DND-41 (cell line): ENCODE measurements at regions not wholly inside any gene's neighbourhood (a gene's known extent, or its start where the extent isn't known, plus 50 kb on each side); places are given as distances from the start of the nearest gene placed in this dataset.

Experiments used
- EZH2 ChIP-seq: IDR thresholded peaks from 3 replicates; pipeline ENCODE4 v1.6.1; 2012; ENCODE audit warnings: borderline replicate concordance, low read depth, mild to moderate bottlenecking, moderate library complexity, low read length, inconsistent platforms; ENCODE audit not compliant: severe bottlenecking
- TF ChIP-seq, protein P1 (sequence below): IDR thresholded peaks from 2 replicates; pipeline ENCODE4 v1.5.1; 2012; ENCODE audit warnings: borderline replicate concordance, low read length, moderate library complexity, mild to moderate bottlenecking; ENCODE audit not compliant: poor library complexity, severe bottlenecking; ENCODE audit errors: extremely low read depth

DNA sequence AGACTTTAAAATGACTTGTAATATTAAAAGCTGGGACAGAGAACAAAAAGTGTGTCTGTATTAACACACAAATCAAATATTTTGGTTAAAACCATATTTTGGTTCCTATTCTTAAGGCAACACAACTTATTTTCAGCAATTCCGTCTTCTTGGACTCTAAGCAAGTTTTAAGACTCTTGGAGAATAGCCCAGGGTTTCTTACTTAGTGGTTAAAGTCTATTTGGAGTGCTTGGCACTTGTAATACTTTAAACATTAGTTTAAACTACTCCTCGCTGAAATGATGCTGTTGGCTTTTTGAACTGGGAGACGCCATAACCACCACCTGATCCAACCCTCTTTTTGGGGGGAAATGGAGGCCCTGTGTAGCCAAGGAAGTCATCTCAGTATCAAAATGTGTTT lies 109.7 kb upstream of the GMDS start:
- TF ChIP-seq, protein P1, sequence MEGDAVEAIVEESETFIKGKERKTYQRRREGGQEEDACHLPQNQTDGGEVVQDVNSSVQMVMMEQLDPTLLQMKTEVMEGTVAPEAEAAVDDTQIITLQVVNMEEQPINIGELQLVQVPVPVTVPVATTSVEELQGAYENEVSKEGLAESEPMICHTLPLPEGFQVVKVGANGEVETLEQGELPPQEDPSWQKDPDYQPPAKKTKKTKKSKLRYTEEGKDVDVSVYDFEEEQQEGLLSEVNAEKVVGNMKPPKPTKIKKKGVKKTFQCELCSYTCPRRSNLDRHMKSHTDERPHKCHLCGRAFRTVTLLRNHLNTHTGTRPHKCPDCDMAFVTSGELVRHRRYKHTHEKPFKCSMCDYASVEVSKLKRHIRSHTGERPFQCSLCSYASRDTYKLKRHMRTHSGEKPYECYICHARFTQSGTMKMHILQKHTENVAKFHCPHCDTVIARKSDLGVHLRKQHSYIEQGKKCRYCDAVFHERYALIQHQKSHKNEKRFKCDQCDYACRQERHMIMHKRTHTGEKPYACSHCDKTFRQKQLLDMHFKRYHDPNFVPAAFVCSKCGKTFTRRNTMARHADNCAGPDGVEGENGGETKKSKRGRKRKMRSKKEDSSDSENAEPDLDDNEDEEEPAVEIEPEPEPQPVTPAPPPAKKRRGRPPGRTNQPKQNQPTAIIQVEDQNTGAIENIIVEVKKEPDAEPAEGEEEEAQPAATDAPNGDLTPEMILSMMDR, result no peak
- no peak for TF ChIP-seq EZH2
